HG03442 (cell line): ENCODE measurements at regions not wholly inside any gene's neighbourhood (a gene's known extent, or its start where the extent isn't known, plus 50 kb on each side); places are given as distances from the start of the nearest gene placed in this dataset.
A peak's percentile ranks its signal among the peaks of the same experiment; 100 is the strongest.

Experiments used
- ATAC-seq: cut with Tn5 transposase; IDR thresholded peaks from one replicate; pipeline ENCODE4 v1.9.1; 2021; ENCODE audit warnings: mild to moderate bottlenecking, moderate library complexity; ENCODE audit not compliant: unreplicated experiment

- no peak for ATAC-seq
These were observed 117.5 kb upstream of the MEIS1 start for GRCh38 chr2:66317268-66317890.

- no peak for ATAC-seq
These were observed 128.4 kb upstream of the MEIS1 start for GRCh38 chr2:66306483-66306882.

- no peak for ATAC-seq
These were observed 129.2 kb upstream of the MEIS1 start for GRCh38 chr2:66305718-66306117.

- ATAC-seq, result peak; percentile 63
These were observed 131.5 kb upstream of the MEIS1 start for GRCh38 chr2:66303471-66303870.

- ATAC-seq, result no peak
These were observed 133.2 kb upstream of the MEIS1 start for GRCh38 chr2:66301767-66302140.

- no peak for ATAC-seq
These were observed 133.7 kb upstream of the MEIS1 start for GRCh38 chr2:66301022-66301766.

GRCh38 chr2:66283787-66284186, 151.1 kb upstream of the MEIS1 start:
- no peak for ATAC-seq

GRCh38 chr2:66281980-66282379, 152.9 kb upstream of the MEIS1 start:
- no peak for ATAC-seq

GRCh38 chr2:66279024-66279423, 155.9 kb upstream of the MEIS1 start:
- ATAC-seq, result no peak

- no peak for ATAC-seq
These were observed 158.9 kb upstream of the MEIS1 start for GRCh38 chr2:66275984-66276383.

- ATAC-seq, result no peak
These were observed 160.9 kb upstream of the MEIS1 start for GRCh38 chr2:66273933-66274490.

- no peak for ATAC-seq
These were observed 162.2 kb upstream of the MEIS1 start for GRCh38 chr2:66272751-66273150.

GRCh38 chr2:66271777-66272176, 163.1 kb upstream of the MEIS1 start:
- ATAC-seq, result no peak

- ATAC-seq, result no peak
These were observed 164.7 kb upstream of the MEIS1 start for GRCh38 chr2:66270247-66270646.

- ATAC-seq, result no peak
These were observed 165.8 kb upstream of the MEIS1 start for GRCh38 chr2:66269166-66269565.

GRCh38 chr2:66268756-66269155, 166.2 kb upstream of the MEIS1 start:
- no peak for ATAC-seq

GRCh38 chr2:66264354-66264753, 170.6 kb upstream of the MEIS1 start:
- ATAC-seq, result no peak

- no peak for ATAC-seq
These were observed 179.1 kb upstream of the MEIS1 start for GRCh38 chr2:66255867-66256266.

GRCh38 chr2:66255136-66255535, 179.8 kb upstream of the MEIS1 start:
- no peak for ATAC-seq

- no peak for ATAC-seq
These were observed 181.9 kb upstream of the MEIS1 start for GRCh38 chr2:66253066-66253465.

- no peak for ATAC-seq
These were observed 182.8 kb upstream of the MEIS1 start for GRCh38 chr2:66252109-66252508.

- ATAC-seq, result no peak
These were observed 183.4 kb upstream of the MEIS1 start for GRCh38 chr2:66251573-66251972.
